ENCODE measurements at regions not wholly inside any gene's neighbourhood (a gene's known extent, or its start where the extent isn't known, plus 50 kb on each side); places are given as distances from the start of the nearest gene placed in this dataset.
"Not testable (repeated sequence)": the region's sequence is repeated elsewhere in the genome, so short reads cannot be mapped to it uniquely, and the experiment has no call there.

DNA sequence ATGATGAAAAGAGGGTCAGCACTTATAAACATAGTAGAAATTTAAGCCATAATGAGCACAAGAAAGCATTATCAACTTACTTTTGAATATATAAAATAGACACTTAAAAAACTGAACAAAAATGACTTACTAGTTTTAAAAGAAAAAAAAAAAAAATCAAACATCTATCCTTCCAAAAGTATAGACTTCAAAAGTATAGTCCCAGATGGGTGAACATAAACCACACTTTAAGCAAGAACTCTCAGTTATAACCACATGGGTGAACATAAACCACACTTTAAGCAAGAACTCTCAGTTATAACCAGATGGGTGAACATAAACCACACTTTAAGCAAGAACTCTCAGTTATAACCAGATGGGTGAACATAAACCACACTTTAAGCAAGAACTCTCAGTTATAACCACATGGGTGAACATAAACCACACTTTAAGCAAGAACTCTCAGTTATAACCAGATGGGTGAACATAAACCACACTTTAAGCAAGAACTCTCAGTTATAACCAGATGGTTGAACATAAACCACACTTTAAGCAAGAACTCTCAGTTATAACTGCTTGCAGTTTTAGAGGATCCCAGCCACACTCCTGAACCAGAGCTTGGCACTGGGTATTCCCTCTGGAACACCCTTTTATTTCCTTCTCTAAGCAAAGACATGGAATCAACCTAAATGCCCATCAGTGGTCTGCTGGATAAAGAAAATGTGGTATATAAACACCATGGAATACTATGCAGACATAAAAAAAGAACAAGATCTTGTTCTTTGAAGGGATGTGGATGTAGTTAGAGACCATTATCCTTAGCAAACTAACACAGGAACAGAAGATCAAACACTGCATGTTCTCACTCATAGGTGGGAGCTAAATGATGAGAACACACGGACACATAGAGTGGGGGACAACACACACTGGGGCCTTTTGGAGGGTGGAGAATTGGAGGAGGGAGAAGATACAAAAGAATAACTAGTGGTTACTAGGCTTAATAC lies 82.6 kb upstream of the AGAP9 start:
- not testable (repeated sequence) for TF ChIP-seq POLR2AphosphoS5, POLR2A (IDR thresholded peaks at IDR 0.05)
- TF ChIP-seq, protein P1, sequence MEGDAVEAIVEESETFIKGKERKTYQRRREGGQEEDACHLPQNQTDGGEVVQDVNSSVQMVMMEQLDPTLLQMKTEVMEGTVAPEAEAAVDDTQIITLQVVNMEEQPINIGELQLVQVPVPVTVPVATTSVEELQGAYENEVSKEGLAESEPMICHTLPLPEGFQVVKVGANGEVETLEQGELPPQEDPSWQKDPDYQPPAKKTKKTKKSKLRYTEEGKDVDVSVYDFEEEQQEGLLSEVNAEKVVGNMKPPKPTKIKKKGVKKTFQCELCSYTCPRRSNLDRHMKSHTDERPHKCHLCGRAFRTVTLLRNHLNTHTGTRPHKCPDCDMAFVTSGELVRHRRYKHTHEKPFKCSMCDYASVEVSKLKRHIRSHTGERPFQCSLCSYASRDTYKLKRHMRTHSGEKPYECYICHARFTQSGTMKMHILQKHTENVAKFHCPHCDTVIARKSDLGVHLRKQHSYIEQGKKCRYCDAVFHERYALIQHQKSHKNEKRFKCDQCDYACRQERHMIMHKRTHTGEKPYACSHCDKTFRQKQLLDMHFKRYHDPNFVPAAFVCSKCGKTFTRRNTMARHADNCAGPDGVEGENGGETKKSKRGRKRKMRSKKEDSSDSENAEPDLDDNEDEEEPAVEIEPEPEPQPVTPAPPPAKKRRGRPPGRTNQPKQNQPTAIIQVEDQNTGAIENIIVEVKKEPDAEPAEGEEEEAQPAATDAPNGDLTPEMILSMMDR (IDR thresholded peaks at IDR 0.05) = not testable (repeated sequence)
